Suprapubic skin (tissue), 4 donors: ENCODE measurements at regions not wholly inside any gene's neighbourhood (a gene's known extent, or its start where the extent isn't known, plus 50 kb on each side); places are given as distances from the start of the nearest gene placed in this dataset.

ENCODE experiments used
- DNase-seq, 2 donors: peaks; one replicate each; pipeline ENCODE4 v3.0.0-alpha.2; 2019; ENCODE audit warnings: low spot score in 2 of 2
- H3K27ac ChIP-seq: fragments of 200-600 bp; sonication (generic); one replicate; pipeline ENCODE4 v1.5.1; 2019
- H3K27me3 ChIP-seq: fragments of 200-600 bp; sonication (generic); one replicate; pipeline ENCODE4 v1.5.1; 2019
- H3K36me3 ChIP-seq: fragments of 200-600 bp; sonication (generic); one replicate; pipeline ENCODE4 v1.5.1; 2019
- H3K4me1 ChIP-seq: fragments of 200-600 bp; sonication (generic); one replicate; pipeline ENCODE4 v1.5.1; 2019
- H3K4me3 ChIP-seq: fragments of 200-600 bp; sonication (generic); one replicate; pipeline ENCODE4 v1.5.1; 2019; ENCODE audit warnings: mild to moderate bottlenecking
- H3K9me3 ChIP-seq: fragments of 200-600 bp; sonication (generic); one replicate; pipeline ENCODE4 v1.5.1; 2019
- CTCF ChIP-seq, 2 donors: fragments of 200-600 bp in 1 of 2; fragments of 450-650 bp in 1 of 2; sonication (generic) in 1 of 2; IDR thresholded peaks; one replicate each; pipeline ENCODE4 v1.5.1; 2016 to 2019; ENCODE audit warnings: antibody characterized with exemption in 2 of 2, mild to moderate bottlenecking in 1 of 2, moderate library complexity in 1 of 2
- EP300 ChIP-seq: sonication (generic); formaldehyde crosslinking; IDR thresholded peaks from one replicate; pipeline ENCODE4 v1.6.1; 2017; ENCODE audit warnings: antibody characterized with exemption
- POLR2A ChIP-seq, 2 donors: fragments of 450-650 bp; IDR thresholded peaks; one replicate each; pipeline ENCODE4 v1.6.1; 2017; ENCODE audit warnings: antibody characterized with exemption in 2 of 2, mild to moderate bottlenecking in 2 of 2, moderate library complexity in 2 of 2
- POLR2AphosphoS5 ChIP-seq, 3 donors: sonication (generic); formaldehyde crosslinking; IDR thresholded peaks; one replicate each; pipeline ENCODE4 v1.6.1; 2017; ENCODE audit warnings: antibody characterized with exemption in 3 of 3
- WGBS: methylation state at CpG from one replicate; pipeline ENCODE4 v1.1.5; 2018; 5-methylcytosine and 5-hydroxymethylcytosine counted together

- no peak for TF ChIP-seq CTCF (IDR thresholded peaks at IDR 0.05)
- TF ChIP-seq EP300: no peak
- TF ChIP-seq POLR2AphosphoS5 (IDR thresholded peaks at IDR 0.05): no peak
- TF ChIP-seq POLR2A (IDR thresholded peaks at IDR 0.05): no peak
- Histone ChIP-seq H3K4me1 (no peaks in the 10 kb centered on the region), H3K27me3 (no peaks in the 10 kb centered on the region), H3K36me3 (no peaks in the 10 kb centered on the region), H3K4me3 (no peak overlapping the region), H3K27ac (no peak overlapping the region), H3K9me3 (no peaks in the 10 kb centered on the region)
- 46% methylated on average over 2 of the region's 2 CpGs for WGBS
- DNase-seq: no peak
These were observed 96.4 kb upstream of the LINC00305 start for GRCh38 chr18:64245126-64245861.

GRCh38 chr18:64244571-64244970 lies 95.7 kb upstream of the LINC00305 start:
- Histone ChIP-seq H3K4me1 (no peaks in the 10 kb centered on the region), H3K36me3 (no peaks in the 10 kb centered on the region), H3K4me3 (no peak overlapping the region), H3K27me3 (no peaks in the 10 kb centered on the region), H3K9me3 (no peaks in the 10 kb centered on the region), H3K27ac (no peak overlapping the region)
- TF ChIP-seq EP300 (no peak), POLR2A (IDR thresholded peaks at IDR 0.05) (no peak), POLR2AphosphoS5 (IDR thresholded peaks at IDR 0.05) (no peak), CTCF (IDR thresholded peaks at IDR 0.05) (no peak)
- 80% methylated on average over 4 of the region's 4 CpGs for WGBS
- no peak for DNase-seq

GRCh38 chr18:64240316-64240715 lies 91.4 kb upstream of the LINC00305 start:
- H3K9me3 ChIP-seq: no peaks in the 10 kb centered on the region
- H3K36me3 ChIP-seq: no peaks in the 10 kb centered on the region
- no peak overlapping the region for H3K4me3 ChIP-seq
- no peaks in the 10 kb centered on the region for H3K27me3 ChIP-seq
- no peak for TF ChIP-seq CTCF (IDR thresholded peaks at IDR 0.05)
- no peak for TF ChIP-seq POLR2A (IDR thresholded peaks at IDR 0.05)
- TF ChIP-seq EP300: no peak
- TF ChIP-seq POLR2AphosphoS5 (IDR thresholded peaks at IDR 0.05): no peak
- no peak overlapping the region for H3K27ac ChIP-seq
- 33% methylated on average over 3 of the region's 3 CpGs for WGBS
- DNase-seq: no peak
- H3K4me1 ChIP-seq: no peaks in the 10 kb centered on the region

- H3K4me3 ChIP-seq: no peak overlapping the region
- H3K27me3 ChIP-seq: no peaks in the 10 kb centered on the region
- no peaks in the 10 kb centered on the region for H3K4me1 ChIP-seq
- TF ChIP-seq POLR2AphosphoS5 (IDR thresholded peaks at IDR 0.05): no peak
- no peak for TF ChIP-seq POLR2A (IDR thresholded peaks at IDR 0.05)
- no peak for TF ChIP-seq EP300
- TF ChIP-seq CTCF (IDR thresholded peaks at IDR 0.05): no peak
- H3K27ac ChIP-seq: no peak overlapping the region
- H3K9me3 ChIP-seq: no peaks in the 10 kb centered on the region
- H3K36me3 ChIP-seq: no peaks in the 10 kb centered on the region
- WGBS: 73% methylated on average over 2 of the region's 2 CpGs
- DNase-seq: no peak
These were observed 89.2 kb upstream of the LINC00305 start for GRCh38 chr18:64238076-64238475.

GRCh38 chr18:64234321-64234720 lies 85.4 kb upstream of the LINC00305 start:
- no peaks in the 10 kb centered on the region for H3K27me3 ChIP-seq
- no peak overlapping the region for H3K27ac ChIP-seq
- H3K9me3 ChIP-seq: no peaks in the 10 kb centered on the region
- TF ChIP-seq POLR2AphosphoS5 (IDR thresholded peaks at IDR 0.05): no peak
- TF ChIP-seq POLR2A (IDR thresholded peaks at IDR 0.05): no peak
- TF ChIP-seq EP300: no peak
- TF ChIP-seq CTCF (IDR thresholded peaks at IDR 0.05): no peak
- no peak overlapping the region for H3K4me3 ChIP-seq
- no peaks in the 10 kb centered on the region for H3K36me3 ChIP-seq
- no peak for DNase-seq
- WGBS: 36% methylated on average over 3 of the region's 3 CpGs
- H3K4me1 ChIP-seq: no peaks in the 10 kb centered on the region
